B cell (primary cell): ENCODE measurements at regions not wholly inside any gene's neighbourhood (a gene's known extent, or its start where the extent isn't known, plus 50 kb on each side); places are given as distances from the start of the nearest gene placed in this dataset.

Experiments
- ATAC-seq: fragments of 200-7000 bp; cut with Tn5 transposase; one replicate; pipeline ENCODE4 v1.10.0; 2021; ENCODE audit warnings: low read depth, mild to moderate bottlenecking, moderate number of reproducible peaks, moderate library complexity
- CTCF ChIA-PET: fragments of 350-600 bp; sonication (Branson Sonifier 250); formaldehyde crosslinking; loops from one replicate; lab custom pipeline; 2021; ENCODE audit warnings: antibody characterized with exemption, inconsistent platforms; lab: Charles Lee
- POLR2A ChIA-PET: fragments of 350-600 bp; sonication (Branson Sonifier 250); formaldehyde crosslinking; loops from one replicate; lab custom pipeline; 2021; ENCODE audit warnings: antibody characterized with exemption; lab: Charles Lee
- DNase-seq: peaks from one replicate; pipeline ENCODE4 v3.0.0; 2013
- H2AFZ ChIP-seq: 2 replicates; pipeline ENCODE4 v1.6.1; 2012; ENCODE audit warnings: mild to moderate bottlenecking, low read depth, low read length; ENCODE audit not compliant: insufficient read depth, poor library complexity, severe bottlenecking
- H3K27ac ChIP-seq, 2 donors: 1 replicate in 1 of 2; 2 replicates in 1 of 2; pipeline ENCODE4 v1.5.1; 2012 to 2013; ENCODE audit warnings: low read length in 2 of 2, mild to moderate bottlenecking in 2 of 2, moderate library complexity in 1 of 2
- H3K27me3 ChIP-seq, 4 experiments: fragments of 200-600 bp in 1 of 4; sonication (generic) in 1 of 4; replicated peaks in 1 of 4; 1 replicate in 2 of 4; 2 replicates in 2 of 4; pipeline versions ENCODE4 v1.6.1 to v1.7.0; 2013 to 2016; ENCODE audit warnings: low read length in 3 of 4, mild to moderate bottlenecking in 2 of 4, mixed read lengths in 1 of 4, moderate library complexity in 1 of 4; ENCODE audit not compliant: insufficient read depth in 4 of 4, control insufficient read depth in 3 of 4; ENCODE audit errors: control extremely low read depth in 1 of 4
- H3K36me3 ChIP-seq, 2 experiments: replicated peaks in 1 of 2; 1 replicate in 1 of 2; 2 replicates in 1 of 2; pipeline versions ENCODE4 v1.6.1 to v1.7.1; 2013; ENCODE audit warnings: low read length in 1 of 2; ENCODE audit not compliant: insufficient read depth in 2 of 2, control insufficient read depth in 1 of 2; ENCODE audit errors: control extremely low read depth in 1 of 2, extremely low read depth in 1 of 2
- H3K4me1 ChIP-seq, 2 donors: fragments of 200-600 bp in 1 of 2; sonication (generic) in 1 of 2; 1 replicate in 1 of 2; 2 replicates in 1 of 2; pipeline versions ENCODE4 v1.5.1 to v1.6.1; 2013 to 2017; ENCODE audit warnings: low read length in 2 of 2; ENCODE audit not compliant: control insufficient read depth in 2 of 2, insufficient read depth in 2 of 2
- H3K4me2 ChIP-seq: replicated peaks from 2 replicates; pipeline ENCODE3; 2012; ENCODE audit warnings: mild to moderate bottlenecking, low read depth, low read length; ENCODE audit not compliant: poor library complexity, severe bottlenecking
- H3K4me3 ChIP-seq, 5 experiments: fragments of 200-600 bp in 1 of 5; sonication (generic) in 1 of 5; 1 replicate in 3 of 5; 2 replicates in 2 of 5; pipeline versions ENCODE4 v1.5.1 to v1.7.0; 2011 to 2016; ENCODE audit warnings: low read length in 4 of 5, mild to moderate bottlenecking in 4 of 5, low read depth in 2 of 5, control low read depth in 1 of 5, moderate library complexity in 1 of 5; ENCODE audit not compliant: insufficient read depth in 1 of 5; ENCODE audit errors: control extremely low read depth in 1 of 5, extremely low read depth in 1 of 5
- H3K79me2 ChIP-seq: fragments of 200-600 bp; sonication (generic); one replicate; pipeline ENCODE4 v1.6.0; 2016; ENCODE audit warnings: low read length; ENCODE audit not compliant: control insufficient read depth, insufficient read depth
- H3K9ac ChIP-seq: fragments of 200-600 bp; sonication (generic); 2 replicates; pipeline ENCODE4 v1.6.1; 2017; ENCODE audit warnings: mild to moderate bottlenecking, low read length, moderate library complexity
- H3K9me3 ChIP-seq, 3 donors: one replicate each; pipeline versions ENCODE4 v1.6.1 to v1.7.1; 2013; ENCODE audit warnings: low read length in 2 of 3; ENCODE audit not compliant: control insufficient read depth in 2 of 3, insufficient read depth in 1 of 3; ENCODE audit errors: control extremely low read depth in 1 of 3
- H4K20me1 ChIP-seq: 2 replicates; pipeline ENCODE4 v1.6.0; 2012; ENCODE audit warnings: mild to moderate bottlenecking, low read length; ENCODE audit not compliant: insufficient read depth, control insufficient read depth, poor library complexity, severe bottlenecking
- H3K27ac Mint-ChIP-seq: one replicate; pipeline ENCODE4 v1.8.0; 2021; ENCODE audit warnings: mixed read lengths
- H3K27me3 Mint-ChIP-seq: one replicate; pipeline ENCODE4 v1.8.0; 2021; ENCODE audit warnings: mixed read lengths
- H3K4me1 Mint-ChIP-seq: one replicate; pipeline ENCODE4 v1.8.0; 2021; ENCODE audit warnings: mixed read lengths
- H3K4me3 Mint-ChIP-seq: one replicate; pipeline ENCODE4 v1.8.0; 2021; ENCODE audit warnings: mixed read lengths
- H3K9me3 Mint-ChIP-seq: one replicate; pipeline ENCODE4 v1.8.0; 2022; ENCODE audit warnings: mixed read lengths; ENCODE audit not compliant: insufficient read depth
- CTCF ChIP-seq: fragments of 200-600 bp; IDR thresholded peaks from one replicate; pipeline ENCODE4 v1.8.0; 2022; ENCODE audit warnings: antibody characterized with exemption, mild to moderate bottlenecking
- EZH2 ChIP-seq: IDR thresholded peaks from 2 replicates; pipeline ENCODE4 v1.6.1; 2012; ENCODE audit warnings: borderline replicate concordance, low read depth, mild to moderate bottlenecking, moderate library complexity, low read length; ENCODE audit not compliant: insufficient read depth, poor library complexity, severe bottlenecking
- WGBS: methylation state at CpG from one replicate; pipeline ENCODE4 v1.1.5; 2013; ENCODE audit warnings: missing lambda C conversion rate; ENCODE audit not compliant: insufficient coverage; 5-methylcytosine and 5-hydroxymethylcytosine counted together
- intact Hi-C: fragments of 100-400 bp; cut with micrococcal nuclease; formaldehyde crosslinking; loops from one replicate; pipeline ENCODE4 v1.10.0; 2022

DNA sequence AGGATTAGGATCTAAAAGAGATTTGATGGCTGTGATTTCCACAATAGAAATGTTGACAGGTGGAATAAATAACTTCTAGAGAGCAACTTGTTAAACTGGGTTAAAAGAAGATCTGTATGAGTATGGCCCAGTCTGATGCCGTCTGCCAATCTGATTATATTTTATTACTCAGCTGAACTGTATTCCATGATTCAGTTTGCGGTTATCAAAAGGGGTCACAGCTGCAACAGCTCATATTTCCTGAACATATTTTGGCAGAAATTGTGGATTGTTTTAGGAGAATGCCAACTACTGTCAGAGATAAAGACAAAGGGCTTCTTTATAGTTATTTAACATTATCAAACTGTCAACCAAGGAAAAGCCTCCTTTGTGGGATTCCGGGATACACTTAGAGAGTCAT, 244.8 kb upstream of the MINDY3 start:
- no peaks in the 10 kb centered on the region for H3K27me3 Mint-ChIP-seq

More for the DNA sequence above, 244.8 kb upstream of the MINDY3 start:
- H3K4me3 ChIP-seq: no peak overlapping the region
- Mint-ChIP-seq H3K4me1 (no peaks in the 10 kb centered on the region), H3K4me3 (no peak overlapping the region), H3K27ac (no peak overlapping the region), H3K9me3 (peaks cover 2% of the 10 kb centered on the region)
- no peak for ATAC-seq
- no peak overlapping the region for H3K27ac ChIP-seq
- no peaks in the 10 kb centered on the region for H4K20me1 ChIP-seq
- WGBS: no CpG with 5 or more reads among the region's 3 CpGs
- no peak overlapping the region for H2AFZ ChIP-seq
- CTCF ChIA-PET: no interaction called here
- no peak overlapping the region for H3K9ac ChIP-seq
- POLR2A ChIA-PET: no interaction called here
- no peaks in the 10 kb centered on the region for H3K36me3 ChIP-seq
- DNase-seq: no peak
- no peaks in the 10 kb centered on the region for H3K27me3 ChIP-seq
- intact Hi-C loops: no loop called here
- H3K9me3 ChIP-seq: peaks cover 0 to 4% (median 0%) of the 10 kb centered on the region in 3 donors
- no peaks in the 10 kb centered on the region for H3K79me2 ChIP-seq
- no peak overlapping the region for H3K4me2 ChIP-seq
- TF ChIP-seq EZH2 (no peak), CTCF (no peak)
- H3K4me1 ChIP-seq: no peaks in the 10 kb centered on the region
